Peyer's patch (tissue), 4 donors: ENCODE measurements at regions not wholly inside any gene's neighbourhood (a gene's known extent, or its start where the extent isn't known, plus 50 kb on each side); places are given as distances from the start of the nearest gene placed in this dataset.
"Not testable (repeated sequence)": the region's sequence is repeated elsewhere in the genome, so short reads cannot be mapped to it uniquely, and the experiment has no call there.

ENCODE experiments used
- POLR2A ChIP-seq, 2 donors: fragments of 450-650 bp; IDR thresholded peaks; one replicate each; pipeline ENCODE4 v1.5.1; 2017; ENCODE audit warnings: antibody characterized with exemption in 2 of 2, mild to moderate bottlenecking in 2 of 2, moderate library complexity in 2 of 2
- TF ChIP-seq, protein P1 (sequence below), 6 experiments: fragments of 450-650 bp in 4 of 6; fragments of 200-600 bp in 2 of 6; sonication (generic) in 1 of 6; IDR thresholded peaks; one replicate each; pipeline ENCODE4 v1.5.1; 2017 to 2019; ENCODE audit warnings: antibody characterized with exemption in 6 of 6, mild to moderate bottlenecking in 3 of 6, moderate library complexity in 1 of 6

DNA sequence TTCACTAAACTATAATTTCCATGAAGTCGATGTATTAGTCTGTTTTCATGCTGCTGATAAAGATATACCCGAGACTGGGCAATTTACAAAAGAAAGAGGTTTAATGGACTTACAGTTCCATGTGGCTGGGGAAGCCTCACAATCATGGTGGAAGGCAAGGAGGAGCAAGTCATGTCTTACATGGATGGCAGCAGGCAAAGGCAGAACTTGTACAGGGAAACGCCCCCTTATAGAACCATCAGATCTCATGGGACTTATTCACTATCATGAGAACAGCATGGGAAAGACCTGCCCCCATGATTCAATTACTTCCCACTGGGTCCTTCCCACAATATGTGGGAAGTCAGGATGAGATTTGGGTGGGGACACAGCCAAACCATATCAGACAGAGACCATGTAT is 141.6 kb downstream of the SLC38A4 start:
- not testable (repeated sequence) for TF ChIP-seq POLR2A (IDR thresholded peaks at IDR 0.05)
- TF ChIP-seq, protein P1, sequence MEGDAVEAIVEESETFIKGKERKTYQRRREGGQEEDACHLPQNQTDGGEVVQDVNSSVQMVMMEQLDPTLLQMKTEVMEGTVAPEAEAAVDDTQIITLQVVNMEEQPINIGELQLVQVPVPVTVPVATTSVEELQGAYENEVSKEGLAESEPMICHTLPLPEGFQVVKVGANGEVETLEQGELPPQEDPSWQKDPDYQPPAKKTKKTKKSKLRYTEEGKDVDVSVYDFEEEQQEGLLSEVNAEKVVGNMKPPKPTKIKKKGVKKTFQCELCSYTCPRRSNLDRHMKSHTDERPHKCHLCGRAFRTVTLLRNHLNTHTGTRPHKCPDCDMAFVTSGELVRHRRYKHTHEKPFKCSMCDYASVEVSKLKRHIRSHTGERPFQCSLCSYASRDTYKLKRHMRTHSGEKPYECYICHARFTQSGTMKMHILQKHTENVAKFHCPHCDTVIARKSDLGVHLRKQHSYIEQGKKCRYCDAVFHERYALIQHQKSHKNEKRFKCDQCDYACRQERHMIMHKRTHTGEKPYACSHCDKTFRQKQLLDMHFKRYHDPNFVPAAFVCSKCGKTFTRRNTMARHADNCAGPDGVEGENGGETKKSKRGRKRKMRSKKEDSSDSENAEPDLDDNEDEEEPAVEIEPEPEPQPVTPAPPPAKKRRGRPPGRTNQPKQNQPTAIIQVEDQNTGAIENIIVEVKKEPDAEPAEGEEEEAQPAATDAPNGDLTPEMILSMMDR (IDR thresholded peaks at IDR 0.05), result not testable (repeated sequence)
